ENCODE measurements at regions not wholly inside any gene's neighbourhood (a gene's known extent, or its start where the extent isn't known, plus 50 kb on each side); places are given as distances from the start of the nearest gene placed in this dataset.

DNA sequence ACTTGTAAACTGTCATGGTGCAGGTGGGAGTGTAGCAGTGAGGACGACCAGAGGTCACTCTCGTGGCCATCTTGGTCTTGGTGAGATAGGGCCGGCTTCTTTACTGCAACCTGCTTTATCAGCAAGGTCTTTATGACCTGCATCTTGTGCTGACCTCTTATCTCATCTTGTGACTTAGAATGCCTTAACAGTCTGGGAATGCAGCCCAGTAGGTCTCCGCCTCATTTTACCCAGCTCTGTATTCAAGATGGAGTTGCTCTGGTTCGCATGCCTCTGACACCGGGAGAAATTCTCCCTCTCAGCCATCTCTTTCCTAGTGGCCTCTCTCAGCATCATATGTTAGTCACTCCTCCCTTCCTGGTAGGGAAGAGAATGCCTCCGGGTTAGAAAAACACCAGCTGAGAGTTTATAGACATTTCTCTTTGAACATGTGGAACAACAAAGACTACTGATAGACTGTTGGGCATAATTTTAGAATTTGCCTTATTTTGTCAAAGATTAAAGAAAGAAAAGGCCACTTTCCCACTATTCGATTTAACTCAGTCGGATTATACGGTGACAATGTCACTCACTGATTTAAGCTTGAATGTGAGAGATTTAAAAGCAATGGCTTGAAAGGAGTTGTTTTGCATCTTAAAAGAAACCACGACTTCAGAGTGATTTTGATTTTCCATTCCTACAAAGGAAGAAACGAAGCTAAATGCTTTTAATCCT lies 67.9 kb upstream of the SNX9 start:
- DNase-seq (ENCODE audit: extremely low spot score, insufficient read length, low read depth) (no peak), FAIRE-seq (no peak)

DNA sequence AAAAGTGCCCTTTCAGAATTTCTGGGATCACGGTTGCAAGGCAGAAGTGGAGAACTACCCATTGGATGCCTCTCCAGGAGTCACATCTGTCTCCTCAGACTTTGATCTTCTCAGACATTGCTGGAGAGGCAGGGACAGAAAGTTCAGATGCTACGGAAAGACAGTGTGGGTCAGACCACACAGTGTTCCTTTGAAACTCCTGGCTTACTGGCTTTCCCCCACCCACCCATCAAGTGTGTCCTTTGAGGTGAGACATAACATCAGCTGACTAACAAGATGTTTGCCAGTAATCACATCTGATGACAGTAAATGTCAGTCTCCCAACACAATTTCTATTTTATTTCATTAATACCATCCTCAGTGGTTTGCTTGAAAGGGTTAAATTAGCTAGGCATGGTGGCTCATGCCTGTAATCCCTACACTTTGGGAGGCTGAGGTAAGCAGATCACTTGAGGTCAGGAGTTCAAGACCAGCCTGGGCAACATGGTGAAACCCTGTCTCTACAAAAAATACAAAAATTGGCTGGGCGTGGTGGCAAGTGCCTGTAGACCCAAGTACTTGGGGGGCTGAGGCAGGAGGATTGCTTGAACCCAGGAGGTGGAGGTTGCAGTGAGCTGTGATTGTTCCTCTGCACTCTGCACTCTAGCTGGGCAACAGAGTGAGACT lies 67.2 kb upstream of the SNX9 start:
- FAIRE-seq (no peak), DNase-seq (ENCODE audit: extremely low spot score, insufficient read length, low read depth) (no peak)

DNA sequence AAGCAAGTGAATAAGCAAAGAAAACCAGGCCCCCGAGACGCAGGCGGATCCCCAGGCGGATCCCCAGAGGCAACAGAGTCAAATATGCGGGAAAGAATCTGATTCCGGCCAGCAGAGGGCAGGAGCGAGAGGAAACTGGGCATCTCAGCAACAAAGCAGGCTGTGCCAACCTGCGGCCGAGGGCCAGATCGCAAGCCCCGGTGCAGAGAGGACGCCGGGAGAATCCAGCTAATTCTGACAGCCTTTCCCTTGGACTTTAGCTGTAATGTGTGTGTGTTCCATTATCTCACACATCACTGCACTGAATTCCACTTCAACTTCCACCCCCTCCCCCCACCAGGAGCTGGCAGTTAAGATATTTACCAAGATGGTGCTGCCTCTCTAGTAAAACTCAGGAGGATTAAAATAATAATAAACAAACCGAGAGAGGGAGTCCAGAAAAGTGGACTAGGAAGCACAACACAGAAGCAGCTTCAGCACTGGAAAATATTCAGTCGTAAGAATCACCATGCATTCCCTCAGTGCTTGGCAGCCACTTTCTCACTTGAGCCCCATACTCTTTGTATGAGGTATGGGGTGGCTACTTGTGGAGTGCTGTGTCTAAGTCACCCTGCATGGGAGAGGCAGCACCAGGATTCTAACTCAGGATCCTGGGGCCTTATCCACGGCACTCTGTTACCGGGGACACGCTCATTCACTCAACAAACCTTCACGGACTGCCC lies 66.2 kb upstream of the SNX9 start:
- DNase-seq (ENCODE audit: extremely low spot score, insufficient read length, low read depth) (peak; percentile 58), FAIRE-seq (peak; percentile 61)

DNA sequence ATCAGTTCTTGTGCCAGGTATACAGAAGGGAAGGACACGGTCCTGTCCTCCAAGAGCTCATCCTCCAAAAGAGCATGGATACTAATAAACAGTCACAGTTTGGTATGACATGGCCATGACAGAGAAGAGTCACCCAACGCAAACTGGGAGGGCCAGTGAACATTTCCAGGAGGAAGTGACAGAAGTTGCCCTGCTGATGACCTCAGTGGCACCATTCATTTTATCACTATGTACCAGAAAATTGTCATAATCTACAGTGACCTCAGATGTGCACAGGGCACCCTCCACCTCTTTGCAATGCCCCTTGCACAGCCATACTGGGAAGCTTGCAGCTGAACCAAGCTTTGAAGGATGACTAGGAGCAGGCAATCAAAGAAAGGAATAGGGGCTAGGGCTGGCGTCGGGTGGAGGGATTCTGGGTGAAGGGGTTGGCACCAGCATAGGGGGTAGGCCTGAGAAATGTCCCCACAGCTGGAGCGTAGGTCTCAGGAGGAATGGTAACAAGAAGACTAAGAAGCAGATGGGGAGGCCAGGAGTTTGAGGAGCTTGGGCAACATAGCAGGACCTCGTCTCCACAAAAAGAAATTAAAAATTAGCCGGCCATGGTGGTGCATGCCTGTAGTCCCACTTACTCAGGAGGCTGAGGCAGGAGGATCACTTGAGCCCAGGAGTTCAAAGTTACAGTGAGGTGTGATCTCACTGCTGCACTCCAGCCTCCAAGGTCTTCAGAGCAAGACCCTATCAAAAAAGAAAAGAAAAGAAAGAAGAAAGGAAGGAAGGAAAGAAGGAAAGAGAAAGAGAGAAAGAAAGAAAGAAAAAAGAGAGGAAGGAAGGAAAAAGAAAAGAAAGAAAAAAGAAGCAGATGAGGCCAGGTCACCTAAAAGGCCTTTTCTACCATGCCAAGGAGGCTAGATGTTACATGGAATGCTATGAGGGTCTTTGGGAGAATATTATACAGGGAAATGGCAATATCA lies 65.3 kb upstream of the SNX9 start:
- FAIRE-seq = no peak
- DNase-seq (ENCODE audit: extremely low spot score, insufficient read length, low read depth) = no peak

DNA sequence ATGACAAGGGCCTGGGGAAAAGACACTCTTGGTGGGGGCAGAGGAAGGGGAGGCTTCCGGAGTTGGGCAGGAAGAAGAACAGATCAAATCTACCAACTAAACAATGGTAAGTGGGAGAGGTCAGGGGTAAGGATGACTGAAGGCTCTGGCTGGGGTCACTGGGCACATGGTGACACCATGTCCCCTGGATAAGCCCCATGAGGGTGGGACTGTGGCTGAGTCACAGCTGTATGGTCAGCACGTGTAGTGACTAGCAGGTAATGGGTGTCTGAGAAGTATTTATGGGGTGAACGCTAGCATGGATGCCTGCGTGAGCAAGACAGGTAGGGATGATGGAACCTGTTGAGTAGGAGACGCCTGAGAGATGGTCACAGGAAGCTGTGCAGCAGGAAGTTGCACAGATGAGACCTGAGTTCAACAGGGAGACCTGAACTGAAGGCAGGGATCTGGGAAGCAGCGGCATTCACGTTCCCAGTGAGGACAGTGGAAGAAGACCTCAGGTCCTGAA lies 64.5 kb upstream of the SNX9 start:
- no peak for FAIRE-seq
- DNase-seq (ENCODE audit: extremely low spot score, insufficient read length, low read depth) = no peak

DNA sequence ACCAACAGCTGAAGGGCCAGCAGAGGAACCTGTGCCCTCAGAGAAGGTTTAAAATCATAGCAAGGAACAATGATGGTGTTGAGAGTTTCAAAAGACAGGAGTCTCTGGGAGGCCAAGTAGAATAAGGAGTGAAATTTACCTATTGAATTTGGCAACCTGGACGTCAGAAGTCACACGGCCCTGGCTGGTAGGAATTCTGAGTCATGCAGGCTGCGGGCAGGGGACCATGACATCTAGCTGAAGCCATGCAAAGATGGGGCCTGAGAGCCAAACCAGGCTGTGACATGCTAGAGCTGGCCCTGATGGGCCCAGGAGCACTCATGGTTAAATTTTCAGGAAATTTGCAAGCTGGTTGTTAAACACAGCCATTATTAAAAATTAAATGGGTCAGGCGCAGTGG lies 64.0 kb upstream of the SNX9 start:
- FAIRE-seq (no peak), DNase-seq (ENCODE audit: extremely low spot score, insufficient read length, low read depth) (no peak)

DNA sequence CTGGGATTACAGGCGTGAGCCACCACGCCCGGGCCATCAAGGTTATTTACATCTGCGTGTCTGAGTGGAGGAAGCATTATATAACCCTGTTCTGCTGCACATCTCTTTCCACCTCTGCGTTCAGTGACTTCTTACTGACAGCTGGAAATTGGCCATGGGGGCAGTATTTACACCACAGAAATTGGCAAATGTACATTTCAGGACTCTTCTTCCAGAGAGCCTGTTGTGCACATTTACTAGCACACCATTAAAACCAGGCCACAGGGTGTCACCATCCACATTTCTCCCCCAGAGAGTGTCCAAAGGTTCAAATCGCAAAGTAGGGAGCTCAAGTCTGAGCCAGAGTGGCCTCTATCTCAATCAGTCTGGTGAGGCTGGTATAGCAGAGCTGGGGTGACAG lies 62.9 kb upstream of the SNX9 start:
- FAIRE-seq = no peak
- no peak for DNase-seq (ENCODE audit: extremely low spot score, insufficient read length, low read depth)

DNA sequence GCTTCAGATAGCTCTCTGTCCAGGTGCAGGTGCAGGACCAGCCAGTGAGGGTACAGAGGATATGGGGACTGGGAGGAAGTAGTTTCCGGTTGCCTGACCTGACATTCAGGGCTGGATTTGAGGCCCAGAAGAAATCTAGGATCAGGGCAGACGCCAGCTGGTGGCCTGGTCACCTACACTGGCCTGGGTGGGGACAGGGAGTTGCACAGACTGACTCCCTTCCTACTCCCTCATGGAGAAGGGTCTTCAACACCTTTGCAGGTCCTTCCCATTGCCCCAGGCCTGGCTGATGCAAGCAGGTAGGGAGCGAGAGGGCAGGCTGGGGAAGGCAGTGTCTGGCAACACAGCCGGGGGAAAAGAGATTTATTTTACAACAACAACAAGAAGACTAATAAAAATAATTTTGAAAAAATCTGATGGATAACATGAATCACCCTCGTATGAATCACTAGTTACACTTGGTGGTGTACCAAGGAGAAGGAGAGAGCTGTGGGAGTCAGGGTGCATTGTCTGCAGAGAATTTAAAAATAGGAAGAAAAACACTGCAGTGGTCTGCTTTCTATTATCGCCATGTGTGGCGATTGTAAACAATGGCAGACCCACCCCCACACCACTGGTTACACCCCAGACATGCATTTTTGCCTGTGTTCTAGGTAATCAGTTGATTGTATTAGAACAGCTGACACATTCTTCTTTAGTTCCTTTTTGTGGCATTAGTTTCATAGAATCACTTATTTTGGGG lies 62.3 kb upstream of the SNX9 start:
- DNase-seq (ENCODE audit: extremely low spot score, insufficient read length, low read depth) (no peak), FAIRE-seq (no peak)

DNA sequence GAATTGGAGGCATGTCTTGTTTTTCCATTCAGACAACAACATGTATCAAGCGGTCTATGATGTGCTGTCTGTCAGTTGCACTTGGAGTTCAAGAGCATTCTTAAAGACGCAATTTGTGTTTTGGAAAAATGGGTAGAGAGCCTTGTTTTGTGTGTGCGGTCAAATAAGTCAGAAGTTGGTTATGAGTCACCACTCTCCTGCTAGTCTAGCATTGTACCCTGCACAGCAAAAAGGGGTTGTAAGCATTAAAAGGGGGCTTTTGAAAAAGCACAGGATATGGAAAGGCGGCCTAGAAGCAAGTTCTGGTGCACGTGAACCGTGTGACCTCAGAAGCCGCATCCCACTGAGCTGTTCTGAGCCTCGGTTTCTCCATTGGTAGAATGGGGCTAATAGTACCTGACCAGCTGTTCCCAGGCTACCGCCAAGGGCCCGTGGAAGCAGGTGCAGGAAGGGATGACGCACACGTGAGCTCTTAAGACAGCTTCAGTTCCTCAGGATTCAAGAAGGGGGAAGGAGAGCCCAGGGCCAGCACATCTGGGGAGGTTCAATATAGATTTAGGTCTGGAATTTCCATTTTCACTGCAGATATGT lies 61.6 kb upstream of the SNX9 start:
- DNase-seq (ENCODE audit: extremely low spot score, insufficient read length, low read depth) = peak; percentile 29
- FAIRE-seq = peak; percentile 81

DNA sequence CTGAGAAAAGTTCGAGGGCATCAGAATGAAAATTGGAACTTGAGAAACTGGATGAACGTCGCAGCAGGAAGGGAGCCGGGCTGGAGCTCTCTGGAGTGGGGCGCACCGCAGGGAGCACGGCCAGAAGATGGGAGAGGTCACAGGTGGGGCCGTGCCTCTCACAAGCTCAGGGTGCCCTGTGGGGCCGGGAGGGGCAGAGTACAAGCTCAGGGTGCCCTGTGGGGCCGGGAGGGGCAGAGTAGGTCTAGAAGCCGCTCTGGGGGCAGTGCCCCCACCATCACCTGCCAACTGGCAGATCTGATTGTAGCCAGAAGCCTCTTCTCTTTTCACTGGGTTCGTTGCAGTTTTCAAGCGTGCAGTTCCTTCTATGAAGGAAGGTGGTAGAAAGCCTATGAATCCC lies 61.1 kb upstream of the SNX9 start:
- no peak for FAIRE-seq

DNA sequence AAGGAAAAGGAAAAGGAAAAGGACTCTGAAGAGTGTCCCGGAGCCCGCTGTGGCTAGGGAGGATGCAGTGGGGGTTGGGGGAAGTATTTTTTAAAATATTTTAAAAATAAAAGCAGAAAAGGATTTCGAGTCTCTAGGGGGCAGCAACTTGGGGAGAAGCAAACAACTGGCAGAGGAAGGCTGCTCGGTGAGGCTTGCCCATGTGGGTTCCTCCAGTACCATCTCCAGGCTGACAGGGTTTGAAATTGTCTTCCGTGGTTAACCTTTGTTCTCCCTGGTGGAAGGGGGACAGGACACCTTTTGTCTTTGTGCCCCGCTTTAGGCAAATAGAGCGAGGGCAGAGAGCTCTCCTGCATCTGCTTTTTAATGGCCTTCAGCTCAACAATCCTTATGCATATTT lies 60.4 kb upstream of the SNX9 start:
- DNase-seq (ENCODE audit: extremely low spot score, insufficient read length, low read depth) (no peak), FAIRE-seq (no peak)

More for the DNA sequence above, 61.1 kb upstream of the SNX9 start:
- no peak for DNase-seq (ENCODE audit: extremely low spot score, insufficient read length, low read depth)

DNA sequence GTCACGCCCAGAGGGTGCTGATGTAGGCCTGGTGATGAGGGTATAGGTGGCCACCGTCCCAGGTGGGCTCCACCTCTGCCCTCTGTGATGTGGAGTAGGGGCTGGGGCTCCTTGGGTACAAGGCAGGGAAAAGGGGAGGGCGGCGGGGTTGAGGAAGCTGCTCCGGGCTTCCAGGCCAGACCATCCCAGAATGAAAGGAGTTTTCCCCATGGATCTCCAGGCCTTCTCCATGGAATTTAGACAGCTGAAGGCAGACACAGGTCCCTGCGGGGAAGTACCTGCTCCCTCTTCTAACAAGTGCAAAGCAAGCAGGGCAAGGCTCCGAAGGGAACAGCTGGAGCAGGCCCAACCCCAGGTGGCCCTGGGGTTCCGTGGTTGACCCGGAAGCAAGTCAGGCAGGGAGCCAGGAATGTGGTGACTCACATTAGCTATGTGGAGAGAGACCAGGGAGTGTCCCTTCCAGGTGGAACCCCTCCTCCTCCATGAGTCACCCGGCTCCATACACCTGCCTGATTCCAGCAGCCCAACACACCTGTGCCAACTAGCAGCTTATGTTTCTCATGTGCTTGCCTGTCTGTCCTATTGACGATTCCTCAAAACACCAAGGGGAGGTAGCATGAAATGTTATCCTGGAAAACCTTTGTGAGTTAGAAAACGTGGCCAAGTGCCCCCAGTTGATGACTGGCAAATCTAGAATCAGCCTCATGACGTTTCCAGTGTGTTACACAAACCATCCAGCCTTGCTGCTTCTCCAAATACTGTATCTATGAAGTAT lies 59.7 kb upstream of the SNX9 start:
- DNase-seq (ENCODE audit: extremely low spot score, insufficient read length, low read depth) = no peak
- FAIRE-seq = no peak

DNA sequence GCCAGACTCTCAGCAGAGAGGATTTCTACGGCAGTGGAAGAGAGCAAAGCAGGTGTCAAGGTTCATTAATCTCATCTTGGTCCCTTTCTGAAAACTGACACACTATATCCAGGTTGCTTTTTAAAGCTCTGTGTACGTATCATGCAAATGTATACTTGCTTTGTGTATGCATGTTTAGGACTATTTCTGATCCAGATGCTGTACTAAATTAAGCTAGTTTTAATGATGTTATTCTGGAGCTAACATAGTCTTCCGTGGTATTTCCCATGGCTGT lies 59.2 kb upstream of the SNX9 start:
- no peak for FAIRE-seq
- no peak for DNase-seq (ENCODE audit: extremely low spot score, insufficient read length, low read depth)

DNA sequence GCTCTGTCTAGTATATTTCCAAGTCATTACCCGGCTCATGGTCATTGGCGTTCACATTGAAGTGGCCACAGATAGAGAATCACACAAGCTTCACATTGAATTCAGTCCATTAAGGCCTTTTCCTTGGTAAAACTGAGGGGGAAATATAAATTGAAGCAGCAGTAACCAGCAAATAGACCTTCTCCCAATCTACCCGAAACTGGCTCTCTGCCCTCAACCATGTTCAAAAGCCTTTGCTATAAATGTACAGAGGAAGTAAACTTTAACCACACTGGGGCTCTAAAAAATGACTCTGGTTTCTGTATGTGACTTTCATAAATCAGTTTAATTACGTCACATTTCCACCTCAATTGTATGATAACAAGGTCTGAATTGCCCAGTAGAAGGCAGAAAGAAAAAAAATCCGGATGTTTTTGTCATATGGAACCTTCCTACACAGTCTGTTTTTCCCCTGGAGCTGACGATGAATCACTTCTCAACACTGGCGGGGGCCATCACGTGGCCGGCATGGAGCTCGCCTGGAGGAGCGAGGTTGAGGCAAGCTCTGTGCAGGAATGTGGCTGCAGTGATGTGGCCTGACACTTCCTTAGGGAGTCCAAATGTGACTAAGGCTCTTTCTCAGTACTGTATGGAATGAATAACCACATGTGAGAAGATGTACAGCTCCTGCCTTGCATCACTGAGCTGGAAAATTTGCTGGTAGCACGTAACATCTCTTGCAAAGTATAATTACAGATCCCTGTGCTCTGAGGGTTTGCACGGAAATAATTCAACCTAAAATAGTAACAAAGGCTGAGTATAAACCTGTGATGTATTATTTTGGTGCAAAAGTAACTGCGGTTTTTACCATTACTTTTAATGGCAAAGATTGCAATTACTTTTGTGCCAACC lies 58.6 kb upstream of the SNX9 start:
- FAIRE-seq = peak; percentile 89

DNA sequence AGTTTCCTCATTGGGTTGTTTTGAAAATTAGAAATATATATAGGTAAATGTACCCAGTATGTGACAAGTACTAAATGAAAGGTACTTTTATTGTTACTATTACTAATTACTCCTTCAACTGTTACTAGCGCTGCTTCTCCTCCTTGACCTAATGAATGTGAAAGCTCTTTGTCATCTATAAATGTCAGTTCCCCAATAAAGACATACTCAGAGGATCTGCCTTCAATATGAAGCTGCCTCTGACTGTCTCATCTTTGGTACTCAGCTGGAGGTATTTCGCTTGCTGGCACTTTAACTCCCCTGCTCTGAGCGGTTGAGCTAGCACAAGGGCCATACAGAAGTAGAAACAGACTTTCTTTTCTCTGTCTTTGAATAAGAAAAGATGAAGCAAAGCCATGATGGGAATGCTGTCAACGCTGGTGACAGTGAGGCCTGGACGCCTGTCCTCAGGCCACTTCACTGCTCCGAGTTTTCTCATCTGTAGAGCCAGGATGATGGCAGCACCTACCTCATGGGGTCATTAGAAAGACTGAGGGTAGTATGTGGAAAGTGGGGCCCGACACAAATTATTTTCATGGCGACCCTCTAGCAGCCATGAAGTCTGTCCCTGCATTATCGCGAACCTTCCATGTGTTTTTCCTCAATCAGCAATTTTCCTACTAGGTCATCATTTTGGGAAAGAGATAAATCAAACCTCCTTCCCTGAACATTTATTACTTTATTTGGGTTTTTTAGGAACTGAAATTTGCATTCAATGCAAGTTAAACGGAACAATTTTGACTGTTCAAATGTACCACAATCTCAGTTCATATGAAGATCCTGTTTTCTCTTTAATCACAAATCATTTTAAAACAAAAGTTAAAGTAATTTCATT lies 55.9 kb upstream of the SNX9 start:
- no peak for DNase-seq (ENCODE audit: extremely low spot score, insufficient read length, low read depth)

More for the DNA sequence above, 58.6 kb upstream of the SNX9 start:
- peak; percentile 42 for DNase-seq (ENCODE audit: extremely low spot score, insufficient read length, low read depth)

DNA sequence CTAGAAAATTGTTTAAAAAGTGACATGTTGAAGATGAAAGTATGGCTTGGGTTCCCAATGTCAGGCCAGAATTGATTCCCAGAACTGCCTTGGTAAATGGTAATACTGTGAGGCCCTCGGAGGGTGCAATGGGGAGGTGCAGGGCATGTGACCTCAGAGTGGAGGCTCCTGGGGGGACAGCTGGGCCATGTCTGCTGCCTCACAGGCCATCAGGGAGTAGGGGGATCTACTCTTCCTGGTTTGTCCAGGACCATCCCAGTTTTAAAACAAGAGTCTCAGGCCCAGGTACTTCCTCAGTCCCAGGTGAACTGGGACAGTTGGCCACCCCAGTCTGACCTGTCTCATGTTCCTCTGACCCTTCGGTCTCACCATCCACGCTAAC lies 55.3 kb upstream of the SNX9 start:
- no peak for DNase-seq (ENCODE audit: extremely low spot score, insufficient read length, low read depth)

More for the DNA sequence above, 55.9 kb upstream of the SNX9 start:
- FAIRE-seq = no peak

More for the DNA sequence above, 55.3 kb upstream of the SNX9 start:
- FAIRE-seq = no peak

Data from GM18507 (cell line).